HepG2 (cell line): ENCODE measurements at regions not wholly inside any gene's neighbourhood (a gene's known extent, or its start where the extent isn't known, plus 50 kb on each side); places are given as distances from the start of the nearest gene placed in this dataset.

ENCODE experiments used
- ATAC-seq: fragments of 200-7000 bp; cut with Tn5 transposase; 3 replicates; pipeline ENCODE4 v1.9.1; 2020; ENCODE audit warnings: mild to moderate bottlenecking, moderate library complexity
- BruUV-seq: library from RNA; stranded (reverse); fragments of 400-500 nt; replicated peaks from 2 replicates; lab custom pipeline; 2021; lab: Mats Ljungman, UMichigan
- CTCF ChIA-PET: fragments of 300-600 bp; formaldehyde crosslinking; extraction: SDS; loops from one replicate; lab custom pipeline; 2021; ENCODE audit warnings: low total read pairs, inconsistent platforms, low intra/inter-chr PET ratio; lab: Yijun Ruan, JAX
- POLR2A ChIA-PET: fragments of 350-600 bp; sonication (Branson Sonifier 250); formaldehyde crosslinking; loops from one replicate; lab custom pipeline; 2020; ENCODE audit warnings: antibody characterized with exemption, inconsistent platforms; lab: Yijun Ruan, JAX
- DNase-seq: peaks from one replicate; pipeline ENCODE4 v3.0.0-alpha.2; 2015; ENCODE audit warnings: low spot score
- FAIRE-seq: peaks from 3 replicates; lab custom pipeline; 2011; peaks lifted over from hg19 to GRCh38; lab: Jason Lieb, UNC
- H2AFZ ChIP-seq: one replicate; pipeline ENCODE4 v1.6.1; 2011; ENCODE audit warnings: low read length, inconsistent platforms
- H3K27ac ChIP-seq: fragments of 300-600 bp; 3 replicates; pipeline ENCODE4 v1.8.0; 2011; ENCODE audit warnings: mixed run types, mild to moderate bottlenecking, mixed read lengths, low read length, inconsistent platforms; ENCODE audit not compliant: insufficient read depth; ENCODE audit errors: extremely low read length
- H3K27me3 ChIP-seq, 2 experiments: fragments of 200-600 bp in 1 of 2; 2 replicates in 1 of 2; 3 replicates in 1 of 2; pipeline versions ENCODE4 v1.6.0 to v1.8.0; 2011; ENCODE audit warnings: low read length in 2 of 2, mild to moderate bottlenecking in 2 of 2, moderate library complexity in 2 of 2, inconsistent platforms in 1 of 2; ENCODE audit not compliant: insufficient read depth in 2 of 2, control insufficient read depth in 1 of 2
- H3K36me3 ChIP-seq, 2 experiments: fragments of 200-600 bp in 1 of 2; replicated peaks in 1 of 2; 2 replicates in 1 of 2; 3 replicates in 1 of 2; pipeline versions ENCODE4 v1.5.1 to v1.8.0; 2011; ENCODE audit warnings: low read length in 2 of 2, inconsistent platforms in 1 of 2; ENCODE audit not compliant: insufficient read depth in 2 of 2, control insufficient read depth in 1 of 2
- H3K4me1 ChIP-seq: 2 replicates; pipeline ENCODE4 v1.5.1; 2012; ENCODE audit warnings: low read length, inconsistent platforms; ENCODE audit not compliant: insufficient read depth
- H3K4me2 ChIP-seq: 2 replicates; pipeline ENCODE4 v1.6.0; 2011; ENCODE audit warnings: low read depth, low read length, inconsistent platforms
- H3K4me3 ChIP-seq, 3 experiments: fragments of 200-600 bp in 1 of 3; sonication (generic), shearing (Covaris generic) in 1 of 3; replicated peaks in 1 of 3; 2 replicates each; pipeline ENCODE4 v1.5.1; 2011 to 2016; ENCODE audit warnings: low read length in 3 of 3, inconsistent platforms in 2 of 3, low read depth in 2 of 3, mild to moderate bottlenecking in 2 of 3, control low read depth in 1 of 3, mixed read lengths in 1 of 3; ENCODE audit not compliant: insufficient read depth in 1 of 3
- H3K79me2 ChIP-seq: one replicate; pipeline ENCODE4 v1.6.1; 2011; ENCODE audit warnings: low read length, inconsistent platforms; ENCODE audit not compliant: insufficient read depth
- H3K9ac ChIP-seq: 2 replicates; pipeline ENCODE4 v1.6.0; 2011; ENCODE audit warnings: mild to moderate bottlenecking, low read depth, low read length, inconsistent platforms; ENCODE audit not compliant: insufficient read depth
- H3K9me3 ChIP-seq: 2 replicates; pipeline ENCODE4 v1.5.1; 2012; ENCODE audit warnings: mild to moderate bottlenecking, low read length
- H4K20me1 ChIP-seq: 2 replicates; pipeline ENCODE4 v1.6.0; 2011; ENCODE audit warnings: inconsistent platforms, mild to moderate bottlenecking, low read length, moderate library complexity; ENCODE audit not compliant: insufficient read depth
- EHMT2 ChIP-seq: fragments of 200-600 bp; sonication (generic); IDR thresholded peaks from 2 replicates; pipeline ENCODE4 v1.7.0; 2017; ENCODE audit warnings: antibody characterized with exemption, low read depth, low read length, borderline replicate concordance
- KMT2B ChIP-seq: IDR thresholded peaks from 2 replicates; pipeline ENCODE4 v1.6.1; 2016; ENCODE audit warnings: missing genetic modification reagents, missing compliant biosample characterization
- MXD4 ChIP-seq: IDR thresholded peaks from 2 replicates; pipeline ENCODE4 v1.6.1; 2016; ENCODE audit warnings: mild to moderate bottlenecking, missing biosample characterization, missing genetic modification reagents
- SIX1 ChIP-seq: sonication (generic); formaldehyde crosslinking; IDR thresholded peaks from 2 replicates; pipeline ENCODE4 v1.4.0; 2020; ENCODE audit warnings: missing genetic modification reagents, borderline replicate concordance
- SMARCC2 ChIP-seq: fragments of 450-650 bp; IDR thresholded peaks from 2 replicates; pipeline ENCODE4 v1.6.1; 2017; ENCODE audit warnings: antibody characterized with exemption, mild to moderate bottlenecking
- SMC3 ChIP-seq: IDR thresholded peaks from 2 replicates; pipeline ENCODE4 v1.6.1; 2011; ENCODE audit warnings: low read length, improper control_type of control experiment
- ZNF20 ChIP-seq: sonication (generic); formaldehyde crosslinking; IDR thresholded peaks from 2 replicates; pipeline ENCODE4 v1.4.0; 2020; ENCODE audit warnings: mild to moderate bottlenecking, moderate library complexity, missing genetic modification reagents
- ZNF230 ChIP-seq: sonication (generic); formaldehyde crosslinking; IDR thresholded peaks from 2 replicates; pipeline ENCODE4 v1.4.0; 2020; ENCODE audit warnings: mild to moderate bottlenecking, missing genetic modification reagents
- ZNF891 ChIP-seq: sonication (generic); formaldehyde crosslinking; IDR thresholded peaks from 2 replicates; pipeline ENCODE4 v1.5.0; 2020; ENCODE audit warnings: mild to moderate bottlenecking, missing genetic modification reagents
- WGBS: methylation state at CpG from one replicate; pipeline ENCODE4 v1.1.6; 2017; ENCODE audit warnings: low lambda C conversion rate; 5-methylcytosine and 5-hydroxymethylcytosine counted together
- in situ Hi-C: cut with HindIII; loops from 2 replicates; pipeline ENCODE4 v1.10.0; 2017; ENCODE audit warnings: low pct_unique_long_range_greater_than_20kb; ENCODE audit not compliant: extremely low pct_ligation_motif_present
- intact Hi-C: fragments of 100-400 bp; cut with micrococcal nuclease; formaldehyde crosslinking; loops from one replicate; pipeline ENCODE4 v1.10.0; 2022; ENCODE audit not compliant: unreplicated experiment
- TF ChIP-seq, protein P1 (sequence below): sonication (generic); formaldehyde crosslinking; conservative IDR thresholded peaks from 2 replicates; pipeline ENCODE4 v1.8.0; 2022; ENCODE audit warnings: mild to moderate bottlenecking, moderate library complexity, missing genetic modification reagents
- TF ChIP-seq, protein P2 (sequence below): sonication (generic); formaldehyde crosslinking; conservative IDR thresholded peaks from 2 replicates; pipeline ENCODE4 v1.4.0; 2020; ENCODE audit warnings: mild to moderate bottlenecking, missing genetic modification reagents, moderate library complexity

DNA sequence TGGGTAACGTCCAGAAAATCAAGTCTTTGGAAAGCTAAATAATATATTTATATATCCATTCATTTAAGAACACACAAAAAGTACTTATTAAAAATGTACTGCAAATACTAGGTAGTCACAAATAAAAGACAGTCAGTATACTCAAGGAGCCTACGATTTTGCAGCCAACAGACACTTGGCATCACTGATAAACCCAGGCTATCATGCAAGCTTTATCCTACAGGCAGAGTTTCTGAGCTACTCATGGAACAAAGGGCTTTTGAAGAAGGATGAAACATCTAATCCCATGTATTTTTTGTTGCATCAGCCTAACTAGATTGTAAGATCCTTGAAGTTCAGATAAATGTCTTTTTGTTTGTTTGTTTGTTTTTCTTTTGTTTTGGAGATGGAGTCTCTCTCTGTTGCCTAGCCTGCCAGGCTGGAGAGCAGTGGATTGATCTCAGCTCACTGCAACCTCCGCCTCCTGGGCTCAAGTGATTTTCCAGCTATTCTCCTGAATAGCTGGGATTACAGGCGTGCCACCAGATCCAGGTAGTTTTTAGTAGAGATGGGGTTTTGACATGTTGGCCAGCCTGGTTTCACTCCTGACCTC lies 319.4 kb upstream of the MDFIC2 start:
- no peaks in the 10 kb centered on the region; a peak in 1 of 5 replicates for H3K27me3 ChIP-seq
- FAIRE-seq (no peak), DNase-seq (no peak), ATAC-seq (no peak)
- H4K20me1 ChIP-seq = no peaks in the 10 kb centered on the region
- no peaks in the 10 kb centered on the region for H3K36me3 ChIP-seq
- H3K27ac ChIP-seq = no peak overlapping the region
- H2AFZ ChIP-seq = no peak overlapping the region
- intact Hi-C loops = no loop called here
- H3K4me1 ChIP-seq = no peaks in the 10 kb centered on the region
- no TSS peak for BruUV-seq
- ChIA-PET POLR2A (no interaction called here), CTCF (no interaction called here)
- WGBS = 24% methylated on average over 4 of the region's 4 CpGs
- no peaks in the 10 kb centered on the region for H3K9me3 ChIP-seq
- no peak overlapping the region for H3K4me3 ChIP-seq
- no peak overlapping the region for H3K9ac ChIP-seq
- H3K79me2 ChIP-seq = no peaks in the 10 kb centered on the region
- H3K4me2 ChIP-seq = no peak overlapping the region
- TF ChIP-seq ZNF891 (CRISPR knock-in tag) (no peak), SMC3 (no peak), KMT2B (no peak), ZNF20 (no peak), EHMT2 (no peak)
- TF ChIP-seq, protein P1, sequence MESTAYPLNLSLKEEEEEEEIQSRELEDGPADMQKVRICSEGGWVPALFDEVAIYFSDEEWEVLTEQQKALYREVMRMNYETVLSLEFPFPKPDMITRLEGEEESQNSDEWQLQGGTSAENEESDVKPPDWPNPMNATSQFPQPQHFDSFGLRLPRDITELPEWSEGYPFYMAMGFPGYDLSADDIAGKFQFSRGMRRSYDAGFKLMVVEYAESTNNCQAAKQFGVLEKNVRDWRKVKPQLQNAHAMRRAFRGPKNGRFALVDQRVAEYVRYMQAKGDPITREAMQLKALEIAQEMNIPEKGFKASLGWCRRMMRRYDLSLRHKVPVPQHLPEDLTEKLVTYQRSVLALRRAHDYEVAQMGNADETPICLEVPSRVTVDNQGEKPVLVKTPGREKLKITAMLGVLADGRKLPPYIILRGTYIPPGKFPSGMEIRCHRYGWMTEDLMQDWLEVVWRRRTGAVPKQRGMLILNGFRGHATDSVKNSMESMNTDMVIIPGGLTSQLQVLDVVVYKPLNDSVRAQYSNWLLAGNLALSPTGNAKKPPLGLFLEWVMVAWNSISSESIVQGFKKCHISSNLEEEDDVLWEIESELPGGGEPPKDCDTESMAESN = no peak
- in situ Hi-C loops = no loop called here

DNA sequence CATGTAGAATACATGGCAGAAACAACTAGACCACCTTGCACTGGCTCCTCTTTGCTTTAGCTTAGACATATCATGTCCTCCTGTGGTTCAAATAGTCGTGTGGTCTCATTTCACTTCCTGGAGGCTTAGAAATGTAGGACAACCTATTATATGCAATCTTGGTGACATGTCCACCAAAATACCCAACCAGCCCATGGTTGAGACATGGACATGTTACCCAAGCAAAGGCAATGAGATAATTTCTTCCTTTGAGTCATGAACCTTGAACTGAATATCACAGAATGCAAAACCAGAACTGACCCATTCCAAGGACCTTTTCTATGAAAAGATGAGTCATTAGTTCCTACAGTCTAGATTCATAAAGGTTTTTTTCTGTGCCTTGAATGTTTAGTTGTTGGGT lies 309.0 kb upstream of the MDFIC2 start:
- intact Hi-C loops (no loop called here), in situ Hi-C loops (no loop called here)
- H3K4me3 ChIP-seq = no peak overlapping the region
- no peak for DNase-seq
- no peak overlapping the region for H3K27ac ChIP-seq
- H3K36me3 ChIP-seq = no peaks in the 10 kb centered on the region
- WGBS = 8% methylated on average over 1 of the region's 1 CpG
- CTCF ChIA-PET = no interaction called here
- H3K9ac ChIP-seq = no peak overlapping the region
- no peaks in the 10 kb centered on the region for H3K9me3 ChIP-seq
- no TSS peak for BruUV-seq
- H3K27me3 ChIP-seq = no peaks in the 10 kb centered on the region; a peak in 1 of 5 replicates
- H3K79me2 ChIP-seq = no peaks in the 10 kb centered on the region
- H2AFZ ChIP-seq = no peak overlapping the region
- no peak overlapping the region for H3K4me2 ChIP-seq
- H4K20me1 ChIP-seq = no peaks in the 10 kb centered on the region
- no peak for FAIRE-seq
- H3K4me1 ChIP-seq = no peaks in the 10 kb centered on the region
- POLR2A ChIA-PET = no interaction called here
- ATAC-seq = no peak
- TF ChIP-seq, protein P2, sequence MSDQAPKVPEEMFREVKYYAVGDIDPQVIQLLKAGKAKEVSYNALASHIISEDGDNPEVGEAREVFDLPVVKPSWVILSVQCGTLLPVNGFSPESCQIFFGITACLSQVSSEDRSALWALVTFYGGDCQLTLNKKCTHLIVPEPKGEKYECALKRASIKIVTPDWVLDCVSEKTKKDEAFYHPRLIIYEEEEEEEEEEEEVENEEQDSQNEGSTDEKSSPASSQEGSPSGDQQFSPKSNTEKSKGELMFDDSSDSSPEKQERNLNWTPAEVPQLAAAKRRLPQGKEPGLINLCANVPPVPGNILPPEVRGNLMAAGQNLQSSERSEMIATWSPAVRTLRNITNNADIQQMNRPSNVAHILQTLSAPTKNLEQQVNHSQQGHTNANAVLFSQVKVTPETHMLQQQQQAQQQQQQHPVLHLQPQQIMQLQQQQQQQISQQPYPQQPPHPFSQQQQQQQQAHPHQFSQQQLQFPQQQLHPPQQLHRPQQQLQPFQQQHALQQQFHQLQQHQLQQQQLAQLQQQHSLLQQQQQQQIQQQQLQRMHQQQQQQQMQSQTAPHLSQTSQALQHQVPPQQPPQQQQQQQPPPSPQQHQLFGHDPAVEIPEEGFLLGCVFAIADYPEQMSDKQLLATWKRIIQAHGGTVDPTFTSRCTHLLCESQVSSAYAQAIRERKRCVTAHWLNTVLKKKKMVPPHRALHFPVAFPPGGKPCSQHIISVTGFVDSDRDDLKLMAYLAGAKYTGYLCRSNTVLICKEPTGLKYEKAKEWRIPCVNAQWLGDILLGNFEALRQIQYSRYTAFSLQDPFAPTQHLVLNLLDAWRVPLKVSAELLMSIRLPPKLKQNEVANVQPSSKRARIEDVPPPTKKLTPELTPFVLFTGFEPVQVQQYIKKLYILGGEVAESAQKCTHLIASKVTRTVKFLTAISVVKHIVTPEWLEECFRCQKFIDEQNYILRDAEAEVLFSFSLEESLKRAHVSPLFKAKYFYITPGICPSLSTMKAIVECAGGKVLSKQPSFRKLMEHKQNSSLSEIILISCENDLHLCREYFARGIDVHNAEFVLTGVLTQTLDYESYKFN = no peak
- TF ChIP-seq ZNF230 (CRISPR knock-in tag) (no peak), SIX1 (CRISPR knock-in tag) (no peak), MXD4 (CRISPR knock-in tag) (no peak), SMARCC2 (no peak)
